HEK293T (cell line): ENCODE measurements at regions not wholly inside any gene's neighbourhood (a gene's known extent, or its start where the extent isn't known, plus 50 kb on each side); places are given as distances from the start of the nearest gene placed in this dataset.

Experiments
- BHLHE40 ChIP-seq: fragments of 450-650 bp; IDR thresholded peaks from 2 replicates; pipeline ENCODE4 v1.6.1; 2016; ENCODE audit warnings: mild to moderate bottlenecking, moderate library complexity, borderline replicate concordance
- FOXM1 ChIP-seq: fragments of 450-650 bp; IDR thresholded peaks from 2 replicates; pipeline ENCODE4 v1.6.1; 2017; ENCODE audit warnings: mild to moderate bottlenecking, borderline replicate concordance
- LEF1 ChIP-seq: fragments of 450-650 bp; IDR thresholded peaks from 2 replicates; pipeline ENCODE4 v1.6.1; 2017; ENCODE audit warnings: mild to moderate bottlenecking, borderline replicate concordance
- TF ChIP-seq, protein P1 (sequence below): fragments of 450-650 bp; IDR thresholded peaks from 2 replicates; pipeline ENCODE4 v1.6.1; 2016

DNA sequence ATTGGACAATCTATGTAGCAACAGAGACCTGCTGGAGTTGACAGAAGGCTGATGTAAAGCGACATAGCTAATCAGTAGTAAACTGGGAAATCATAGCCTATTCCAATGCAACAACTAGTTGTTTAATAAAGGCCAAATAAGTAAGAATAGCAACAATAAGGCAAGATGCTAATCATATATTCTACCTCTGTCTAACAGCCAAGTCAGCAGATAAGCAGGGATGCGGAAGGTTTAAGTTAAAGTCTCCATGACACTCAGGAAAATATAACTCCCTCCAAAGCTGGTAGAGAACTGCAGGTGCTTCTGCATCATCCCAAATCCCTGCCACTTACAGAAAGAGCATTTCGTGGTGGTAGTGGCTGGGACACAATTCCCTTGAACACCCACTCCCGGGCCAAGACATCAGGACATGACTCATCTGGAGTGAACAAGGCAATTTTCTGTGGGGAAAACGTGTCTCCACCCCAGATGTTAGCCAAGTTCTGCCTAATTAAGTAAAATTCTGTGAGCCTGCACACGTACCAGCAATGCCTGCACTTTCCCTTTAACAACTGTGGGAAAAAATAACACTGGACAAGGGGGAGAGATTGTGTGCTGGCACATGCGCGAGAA is 413.6 kb upstream of the ID2 start:
- TF ChIP-seq, protein P1, sequence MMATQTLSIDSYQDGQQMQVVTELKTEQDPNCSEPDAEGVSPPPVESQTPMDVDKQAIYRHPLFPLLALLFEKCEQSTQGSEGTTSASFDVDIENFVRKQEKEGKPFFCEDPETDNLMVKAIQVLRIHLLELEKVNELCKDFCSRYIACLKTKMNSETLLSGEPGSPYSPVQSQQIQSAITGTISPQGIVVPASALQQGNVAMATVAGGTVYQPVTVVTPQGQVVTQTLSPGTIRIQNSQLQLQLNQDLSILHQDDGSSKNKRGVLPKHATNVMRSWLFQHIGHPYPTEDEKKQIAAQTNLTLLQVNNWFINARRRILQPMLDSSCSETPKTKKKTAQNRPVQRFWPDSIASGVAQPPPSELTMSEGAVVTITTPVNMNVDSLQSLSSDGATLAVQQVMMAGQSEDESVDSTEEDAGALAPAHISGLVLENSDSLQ: no peak
- TF ChIP-seq LEF1 (no peak), BHLHE40 (no peak), FOXM1 (no peak)
